Esophagus muscularis mucosa (tissue), 4 donors: ENCODE measurements at regions not wholly inside any gene's neighbourhood (a gene's known extent, or its start where the extent isn't known, plus 50 kb on each side); places are given as distances from the start of the nearest gene placed in this dataset.

Experiments
- DNase-seq: peaks from one replicate; pipeline ENCODE4 v3.0.0-alpha.2; 2017; ENCODE audit errors: extremely low spot score
- H3K27ac ChIP-seq, 4 donors: fragments of 200-600 bp; sonication (generic); replicated peaks in 1 of 4; 1 replicate in 3 of 4; 2 replicates in 1 of 4; pipeline ENCODE4 v1.5.1; 2016 to 2019; ENCODE audit warnings: mild to moderate bottlenecking in 1 of 4
- H3K27me3 ChIP-seq, 4 donors: fragments of 200-600 bp; sonication (generic); one replicate each; pipeline versions ENCODE4 v1.5.1 to v1.6.0; 2016 to 2019
- H3K36me3 ChIP-seq, 4 donors: fragments of 200-600 bp; sonication (generic); one replicate each; pipeline ENCODE4 v1.5.1; 2016 to 2019
- H3K4me1 ChIP-seq, 4 donors: fragments of 200-600 bp; sonication (generic); one replicate each; pipeline ENCODE4 v1.5.1; 2016 to 2019
- H3K4me3 ChIP-seq, 4 donors: fragments of 200-600 bp; sonication (generic); 1 replicate in 2 of 4; 2 replicates in 2 of 4; pipeline ENCODE4 v1.5.1; 2016 to 2019; ENCODE audit warnings: mild to moderate bottlenecking in 4 of 4, moderate library complexity in 1 of 4
- H3K9me3 ChIP-seq, 4 donors: fragments of 200-600 bp; sonication (generic); 1 replicate in 3 of 4; 2 replicates in 1 of 4; pipeline ENCODE4 v1.5.1; 2016 to 2019
- CTCF ChIP-seq, 3 experiments: fragments of 200-600 bp in 2 of 3; fragments of 450-650 bp in 1 of 3; sonication (generic) in 2 of 3; IDR thresholded peaks; one replicate each; pipeline ENCODE4 v1.5.1; 2017 to 2019; ENCODE audit warnings: antibody characterized with exemption in 3 of 3, mild to moderate bottlenecking in 2 of 3, moderate library complexity in 1 of 3
- EP300 ChIP-seq: sonication (generic); formaldehyde crosslinking; IDR thresholded peaks from one replicate; pipeline ENCODE4 v1.6.1; 2017; ENCODE audit warnings: antibody characterized with exemption
- POLR2A ChIP-seq: fragments of 450-650 bp; IDR thresholded peaks from one replicate; pipeline ENCODE4 v1.6.1; 2017; ENCODE audit warnings: antibody characterized with exemption, moderate library complexity, mild to moderate bottlenecking, low read depth
- POLR2AphosphoS5 ChIP-seq, 2 donors: sonication (generic); formaldehyde crosslinking; IDR thresholded peaks; one replicate each; pipeline ENCODE4 v1.6.1; 2017; ENCODE audit warnings: antibody characterized with exemption in 2 of 2
- WGBS: methylation state at CpG from one replicate; pipeline ENCODE4 v1.1.5; 2018; 5-methylcytosine and 5-hydroxymethylcytosine counted together
- intact Hi-C: fragments of 100-400 bp; cut with DNase I; formaldehyde crosslinking; loops from one replicate; pipeline ENCODE4 v1.15.1; 2023

- WGBS = 92% methylated on average over 1 of the region's 1 CpG
- H3K4me3 ChIP-seq = no peak overlapping the region
- intact Hi-C loops = no loop called here
- H3K27ac ChIP-seq = no peak overlapping the region
- H3K27me3 ChIP-seq = no peaks in the 10 kb centered on the region
- no peaks in the 10 kb centered on the region for H3K4me1 ChIP-seq
- TF ChIP-seq POLR2A = no peak
- no peak for TF ChIP-seq CTCF (IDR thresholded peaks at IDR 0.05)
- H3K9me3 ChIP-seq = no peaks in the 10 kb centered on the region
- DNase-seq = no peak
- H3K36me3 ChIP-seq = no peaks in the 10 kb centered on the region
These were observed 588.7 kb downstream of the UTRN start for GRCh38 chr6:144873623-144874378.

- intact Hi-C loops = no loop called here
- Histone ChIP-seq H3K27ac (no peak overlapping the region), H3K9me3 (no peaks in the 10 kb centered on the region), H3K36me3 (no peaks in the 10 kb centered on the region), H3K27me3 (no peaks in the 10 kb centered on the region), H3K4me1 (no peaks in the 10 kb centered on the region), H3K4me3 (no peak overlapping the region)
- no peak for TF ChIP-seq POLR2A
- TF ChIP-seq POLR2AphosphoS5 (IDR thresholded peaks at IDR 0.05) = no peak
- TF ChIP-seq EP300 = no peak
- TF ChIP-seq CTCF (IDR thresholded peaks at IDR 0.05) = no peak
- DNase-seq = no peak
- WGBS = 94% methylated on average over 2 of the region's 2 CpGs
These were observed 591.6 kb downstream of the UTRN start for GRCh38 chr6:144876689-144877088.

- 72% methylated on average over 1 of the region's 1 CpG for WGBS
- Histone ChIP-seq H3K9me3 (no peaks in the 10 kb centered on the region), H3K27me3 (no peaks in the 10 kb centered on the region), H3K4me3 (no peak overlapping the region), H3K27ac (no peak overlapping the region), H3K36me3 (no peaks in the 10 kb centered on the region), H3K4me1 (no peaks in the 10 kb centered on the region)
- TF ChIP-seq POLR2A = no peak
- intact Hi-C loops = no loop called here
- no peak for DNase-seq
These were observed 592.0 kb downstream of the UTRN start for GRCh38 chr6:144877118-144877517.

GRCh38 chr6:144878577-144878976 lies 593.4 kb downstream of the UTRN start:
- DNase-seq = no peak
- TF ChIP-seq POLR2AphosphoS5 (IDR thresholded peaks at IDR 0.05) = no peak
- no peak for TF ChIP-seq POLR2A
- TF ChIP-seq EP300 = no peak
- no peak for TF ChIP-seq CTCF (IDR thresholded peaks at IDR 0.05)

GRCh38 chr6:144879436-144879835 lies 594.3 kb downstream of the UTRN start:
- intact Hi-C loops = no loop called here
- H3K4me1 ChIP-seq = peaks cover 0 to under 1% (median 0%) of the 10 kb centered on the region in 4 donors
- 83% methylated on average over 3 of the region's 3 CpGs for WGBS
- DNase-seq = no peak
- no peaks in the 10 kb centered on the region for H3K27me3 ChIP-seq
- no peaks in the 10 kb centered on the region for H3K36me3 ChIP-seq
- H3K4me3 ChIP-seq = no peak overlapping the region
- no peaks in the 10 kb centered on the region for H3K9me3 ChIP-seq
- H3K27ac ChIP-seq = no peak overlapping the region
- TF ChIP-seq EP300 (no peak), CTCF (IDR thresholded peaks at IDR 0.05) (no peak), POLR2A (no peak), POLR2AphosphoS5 (IDR thresholded peaks at IDR 0.05) (no peak)

More at GRCh38 chr6:144878577-144878976, 593.4 kb downstream of the UTRN start:
- intact Hi-C loops = no loop called here
- Histone ChIP-seq H3K4me3 (no peak overlapping the region), H3K27me3 (no peaks in the 10 kb centered on the region), H3K4me1 (no peaks in the 10 kb centered on the region), H3K9me3 (no peaks in the 10 kb centered on the region), H3K27ac (no peak overlapping the region), H3K36me3 (no peaks in the 10 kb centered on the region)
- WGBS = 70% methylated on average over 5 of the region's 5 CpGs
